Fibroblast of skin of right quadriceps (primary cell): ENCODE measurements at regions not wholly inside any gene's neighbourhood (a gene's known extent, or its start where the extent isn't known, plus 50 kb on each side); places are given as distances from the start of the nearest gene placed in this dataset.

ENCODE experiments used
- DNase-seq: peaks from one replicate; pipeline ENCODE4 v3.0.0-alpha.2; 2013

- DNase-seq = no peak
Observed at GRCh38 chr13:85371254-85371653, 428.0 kb downstream of the SLITRK6 start.

GRCh38 chr13:85368686-85369085 lies 430.5 kb downstream of the SLITRK6 start:
- DNase-seq = no peak

DNA sequence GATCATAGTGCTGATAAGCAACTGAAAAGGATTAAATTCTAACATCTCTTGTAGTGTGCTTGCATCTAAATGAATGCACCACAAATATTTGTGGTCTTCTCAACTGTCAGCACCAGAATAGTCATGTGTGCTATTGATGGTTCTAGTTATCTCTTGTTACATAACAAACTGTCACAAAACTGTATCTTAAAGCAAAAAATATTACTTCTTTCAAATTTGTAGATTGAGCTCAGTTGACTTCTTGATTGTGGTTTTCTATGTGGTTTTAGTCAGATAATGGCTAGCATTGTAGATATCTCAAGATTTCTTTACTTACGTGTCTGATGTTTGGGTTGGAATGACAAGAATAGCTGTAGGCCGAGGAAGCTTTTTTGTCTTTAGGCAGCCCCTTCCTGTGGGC lies 431.3 kb downstream of the SLITRK6 start:
- DNase-seq = peak; percentile 70

DNA sequence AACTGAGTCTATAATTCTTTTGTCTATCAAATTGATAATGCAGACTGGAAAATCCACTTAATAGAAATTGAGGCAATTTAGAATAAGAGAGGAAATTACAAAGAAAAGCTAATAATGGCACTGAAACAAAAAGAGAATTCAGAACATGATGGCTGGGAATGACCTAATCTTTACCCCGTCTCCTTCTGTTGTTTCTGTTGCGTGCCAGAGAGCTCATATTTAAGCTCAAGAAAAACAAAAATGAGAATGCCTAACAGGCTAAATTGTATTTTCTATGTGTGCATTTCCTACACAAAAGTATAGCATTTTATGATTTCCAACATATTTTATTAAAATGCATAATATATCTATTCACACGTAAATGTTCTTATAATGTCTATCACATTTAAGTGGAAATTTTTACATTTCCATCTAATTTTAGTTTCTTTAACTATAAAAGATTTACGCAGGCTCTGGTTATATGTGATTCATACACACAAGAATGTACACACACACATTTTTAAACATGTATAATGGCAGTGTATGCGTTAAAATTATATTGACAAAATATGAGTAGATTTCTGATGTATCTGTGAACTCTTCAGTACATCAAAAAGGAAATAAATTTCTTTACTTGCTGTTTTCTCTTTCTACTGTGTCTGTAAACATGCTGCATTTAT lies 432.3 kb downstream of the SLITRK6 start:
- no peak for DNase-seq

- DNase-seq = no peak
Observed at GRCh38 chr13:85363504-85363903, 435.7 kb downstream of the SLITRK6 start.

GRCh38 chr13:85362980-85363379 lies 436.2 kb downstream of the SLITRK6 start:
- no peak for DNase-seq

DNA sequence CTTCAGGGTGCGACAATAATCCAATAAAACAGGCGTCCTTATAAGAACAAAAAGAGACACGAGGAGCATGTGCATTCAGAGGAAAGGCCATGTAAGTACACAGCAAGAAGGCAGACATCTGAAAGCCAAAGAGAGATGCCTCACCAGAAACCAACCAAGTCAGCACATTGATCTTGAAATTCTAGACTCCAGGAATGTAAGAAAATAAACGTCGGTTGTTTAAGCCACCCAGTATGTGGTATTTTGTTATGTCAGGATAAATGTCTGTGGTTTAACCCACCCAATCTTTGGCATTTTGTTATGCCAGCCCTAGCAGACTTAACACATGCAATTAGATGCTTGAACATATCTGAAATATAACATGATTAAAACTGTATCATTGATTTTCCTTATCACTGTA lies 452.0 kb downstream of the SLITRK6 start:
- DNase-seq = peak; percentile 17

- no peak for DNase-seq
Observed at GRCh38 chr13:85334187-85334586, 465.0 kb downstream of the SLITRK6 start.

DNA sequence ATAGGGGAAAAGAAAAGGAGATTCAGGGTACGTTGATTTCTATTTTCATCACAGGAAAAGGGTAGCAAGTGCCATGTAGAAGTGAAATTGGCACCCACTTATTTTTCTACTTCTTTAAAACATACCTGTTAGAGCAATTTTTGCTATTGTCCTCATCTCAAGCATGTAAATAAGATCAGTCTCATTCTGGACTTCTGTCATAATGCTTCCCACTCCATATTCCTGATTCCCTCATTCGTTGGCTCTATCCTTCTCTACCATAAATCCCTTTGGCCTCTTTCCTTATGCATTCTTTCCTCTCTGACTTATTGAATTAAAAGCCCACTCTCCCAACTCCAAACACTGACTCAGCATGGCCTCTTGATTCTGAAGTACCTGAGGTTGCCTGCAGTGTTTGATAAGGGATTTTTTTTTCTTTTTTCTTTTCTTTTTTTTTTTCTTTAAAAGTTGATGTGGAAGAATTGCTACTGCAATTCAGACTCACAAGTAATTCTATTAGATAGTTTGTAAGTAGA lies 465.7 kb downstream of the SLITRK6 start:
- no peak for DNase-seq

DNA sequence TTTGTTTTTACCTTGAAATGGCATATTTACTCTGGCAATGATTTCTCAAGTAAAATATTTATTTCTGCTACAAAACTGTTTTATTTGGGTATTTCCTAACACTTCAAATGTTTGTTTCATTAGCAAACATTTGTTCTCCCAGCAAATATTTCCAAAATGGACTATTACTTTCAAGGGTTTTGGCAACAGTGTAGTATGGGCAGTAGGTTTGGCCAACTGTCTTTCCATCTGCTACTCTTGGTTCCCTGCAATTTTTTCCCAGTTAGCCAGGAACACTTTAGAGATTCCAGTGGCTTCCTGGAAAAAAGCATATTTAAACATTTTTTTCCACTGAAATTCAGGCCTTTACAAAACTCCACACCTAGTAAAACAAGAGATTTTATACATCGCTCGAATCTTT lies 466.6 kb downstream of the SLITRK6 start:
- no peak for DNase-seq

DNA sequence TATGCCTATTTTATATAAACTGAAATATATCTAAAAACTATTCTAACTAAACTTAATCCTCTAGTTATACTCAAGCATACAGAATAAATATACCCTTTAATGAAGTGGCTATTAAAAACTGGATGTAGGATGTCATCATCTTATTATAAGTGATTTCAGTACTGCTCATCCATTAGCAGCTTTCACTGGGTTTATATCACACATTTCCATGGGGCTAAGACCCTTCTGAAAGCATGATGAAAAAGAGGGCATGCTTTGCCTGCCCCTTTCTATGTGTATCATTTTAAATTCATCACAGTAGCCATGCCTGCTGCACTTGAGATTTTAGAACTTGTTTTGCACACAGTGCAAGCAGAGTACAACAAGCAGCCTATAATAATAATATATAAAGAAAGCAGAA lies 477.5 kb downstream of the SLITRK6 start:
- DNase-seq = no peak

- DNase-seq = no peak
Observed at GRCh38 chr13:85317781-85318180, 481.4 kb downstream of the SLITRK6 start.

- DNase-seq = no peak
Observed at GRCh38 chr13:85316506-85317025, 482.7 kb downstream of the SLITRK6 start.

GRCh38 chr13:85314686-85315085 lies 484.5 kb downstream of the SLITRK6 start:
- DNase-seq = no peak

DNA sequence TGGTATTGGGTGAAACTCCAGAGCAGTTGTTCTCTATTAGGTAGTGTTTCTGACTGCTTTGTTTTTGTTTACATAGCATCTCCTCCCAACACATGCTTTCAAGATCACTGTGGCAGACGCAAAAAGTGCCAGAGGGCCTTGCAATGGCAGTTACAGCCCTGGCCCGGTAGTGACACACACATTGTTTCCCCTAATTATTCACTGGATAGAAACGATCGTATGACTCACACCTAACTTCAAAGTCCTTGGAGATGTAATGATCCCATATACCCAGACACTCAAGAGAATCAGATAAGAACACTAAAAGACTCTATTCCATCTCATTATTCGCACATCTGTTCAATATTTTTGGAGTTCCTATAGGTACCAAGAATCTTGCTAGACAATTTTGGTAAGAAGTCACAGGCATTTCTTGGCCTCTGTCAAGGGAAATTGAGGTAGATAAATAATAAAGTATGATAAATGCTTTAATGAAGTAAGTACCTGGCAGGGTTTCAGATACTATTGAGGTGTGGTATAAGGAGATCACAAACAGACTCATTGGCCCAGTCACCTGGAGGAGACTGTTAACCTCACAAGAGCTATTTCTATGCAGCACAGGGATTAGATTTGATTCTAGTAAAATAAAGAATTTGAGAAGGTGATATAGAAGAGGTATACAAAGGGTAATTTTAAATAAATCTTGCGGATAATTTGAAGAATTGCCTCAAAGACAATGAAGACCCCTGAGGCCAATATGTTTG lies 485.3 kb downstream of the SLITRK6 start:
- DNase-seq = peak; percentile 63

- DNase-seq = no peak
Observed at GRCh38 chr13:85312071-85312470, 487.1 kb downstream of the SLITRK6 start.

DNA sequence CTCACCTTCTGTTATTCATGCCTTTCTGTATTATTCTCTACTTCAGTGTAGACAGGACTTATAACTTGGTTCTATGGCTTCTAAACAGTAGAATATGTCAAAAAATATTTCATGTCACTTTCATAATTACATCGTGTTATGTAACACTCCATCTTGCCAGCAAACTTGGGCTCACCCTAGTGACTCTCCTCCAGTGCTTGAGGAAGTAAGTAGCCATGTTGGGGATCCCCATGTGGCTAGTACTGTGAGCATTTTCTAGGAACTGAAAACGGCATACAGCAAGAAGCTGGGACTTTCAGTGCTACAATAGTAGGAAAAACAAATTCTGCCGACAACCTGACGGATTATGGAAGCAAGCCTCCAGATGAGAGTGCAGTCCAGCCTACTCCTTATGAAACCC lies 495.6 kb downstream of the SLITRK6 start:
- DNase-seq = no peak

DNA sequence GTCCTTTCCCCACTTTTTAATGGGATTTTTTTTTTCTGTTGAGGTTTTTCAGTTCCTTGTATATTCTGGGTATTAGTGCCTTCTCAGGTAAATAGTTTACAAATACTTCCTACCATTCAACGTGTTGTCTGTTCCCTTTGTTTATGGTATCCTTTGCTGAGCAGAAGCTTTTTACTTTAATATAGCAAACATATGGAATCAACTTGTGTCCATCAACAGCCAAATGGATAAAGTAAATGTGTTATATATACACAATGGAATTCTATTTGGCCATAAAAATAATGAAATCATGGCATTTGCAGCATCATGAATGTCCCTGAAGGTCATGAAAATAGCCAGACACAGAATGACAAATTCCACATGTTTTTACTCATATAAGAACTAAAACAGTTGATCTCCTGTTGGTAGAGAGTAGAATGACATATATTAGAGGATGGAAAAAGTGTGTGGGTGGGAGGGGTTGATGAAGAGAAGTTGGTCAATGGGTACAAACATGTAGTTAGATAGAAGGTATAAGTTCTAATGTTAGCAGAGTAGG lies 500.8 kb downstream of the SLITRK6 start:
- DNase-seq = no peak

DNA sequence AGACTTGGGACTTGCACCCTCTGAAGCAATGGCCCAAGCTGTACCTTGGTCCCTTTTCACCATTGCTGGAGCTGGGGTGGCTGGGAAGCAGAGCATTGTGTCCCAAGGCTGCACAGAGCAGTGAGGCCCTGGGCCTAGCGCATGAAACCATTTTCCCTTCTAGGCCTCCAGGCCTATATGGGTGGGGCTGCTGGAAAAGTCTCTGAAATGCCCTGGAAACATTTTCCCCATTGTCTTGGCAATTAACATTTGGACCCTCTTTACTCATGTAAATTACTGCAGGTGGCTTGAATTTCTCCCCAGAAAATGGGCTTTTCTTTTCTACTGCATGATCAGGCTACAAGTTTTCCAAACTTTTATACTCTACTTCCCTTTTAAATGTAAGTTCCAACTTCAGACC lies 510.5 kb downstream of the SLITRK6 start:
- DNase-seq = no peak

DNA sequence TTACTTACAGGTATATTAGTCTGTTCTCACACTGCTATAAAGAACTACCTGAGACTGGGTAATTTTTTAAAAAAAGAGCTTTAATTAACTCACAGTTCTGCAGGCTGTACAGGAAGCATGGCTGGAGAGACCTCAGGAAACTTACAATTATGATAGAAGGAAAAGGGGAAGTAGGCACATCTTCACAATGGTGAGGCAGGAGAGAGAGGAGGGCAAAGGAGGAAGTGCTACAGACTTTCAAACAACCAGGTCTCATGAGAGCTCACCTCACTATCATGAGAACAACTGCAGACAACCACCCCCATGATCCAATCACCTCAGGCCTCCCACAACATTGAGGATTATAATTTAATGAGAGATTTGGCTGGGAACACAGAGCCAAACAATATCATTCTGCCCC lies 511.7 kb downstream of the SLITRK6 start:
- DNase-seq = no peak

DNA sequence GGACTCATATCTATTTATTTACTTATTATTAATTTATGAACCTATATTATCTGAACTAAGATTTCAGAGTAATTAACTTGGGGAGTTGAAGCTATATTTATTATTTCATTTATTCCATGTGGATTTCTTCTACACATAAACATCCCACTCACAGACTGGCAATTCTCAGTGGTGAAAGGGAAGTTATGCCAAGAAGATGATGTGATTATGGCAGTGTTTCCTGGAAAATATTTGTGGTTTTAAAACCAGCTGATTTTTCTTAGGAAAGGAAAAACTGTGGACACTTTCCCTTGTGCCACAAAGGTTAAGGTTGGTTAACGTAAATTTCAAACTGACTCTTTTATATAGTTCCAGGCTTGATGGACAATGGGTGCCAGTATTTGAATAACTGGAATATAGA lies 513.1 kb downstream of the SLITRK6 start:
- DNase-seq = no peak

GRCh38 chr13:85284349-85284748 lies 514.9 kb downstream of the SLITRK6 start:
- DNase-seq = no peak

GRCh38 chr13:85283408-85283807 lies 515.8 kb downstream of the SLITRK6 start:
- DNase-seq = no peak

- DNase-seq = peak; percentile 40
Observed at GRCh38 chr13:85282876-85283275, 516.3 kb downstream of the SLITRK6 start.
